Hepatocyte (in vitro differentiated cells): ENCODE measurements at regions not wholly inside any gene's neighbourhood (a gene's known extent, or its start where the extent isn't known, plus 50 kb on each side); places are given as distances from the start of the nearest gene placed in this dataset.

Experiments
- DNase-seq: peaks from one replicate; pipeline ENCODE4 v3.0.0-alpha.2; 2016; ENCODE audit warnings: low spot score
- H2AFZ ChIP-seq: fragments of 200-600 bp; sonication (generic); 2 replicates; pipeline ENCODE4 v1.6.0; 2016; ENCODE audit warnings: antibody characterized with exemption, mild to moderate bottlenecking
- H3K27ac ChIP-seq: fragments of 200-600 bp; sonication (generic); 2 replicates; pipeline ENCODE4 v1.5.1; 2016; ENCODE audit warnings: mild to moderate bottlenecking
- H3K27me3 ChIP-seq: fragments of 200-600 bp; sonication (generic); 2 replicates; pipeline ENCODE4 v1.6.1; 2016
- H3K36me3 ChIP-seq: fragments of 200-600 bp; sonication (generic); replicated peaks from 2 replicates; pipeline ENCODE4 v1.5.1; 2016; ENCODE audit warnings: low read depth; ENCODE audit not compliant: insufficient read depth
- H3K4me1 ChIP-seq: fragments of 200-600 bp; sonication (generic); 2 replicates; pipeline ENCODE4 v1.5.1; 2016; ENCODE audit warnings: mild to moderate bottlenecking, moderate library complexity; ENCODE audit not compliant: insufficient read depth
- H3K4me2 ChIP-seq: fragments of 200-600 bp; sonication (generic); 2 replicates; pipeline ENCODE4 v1.6.0; 2016
- H3K4me3 ChIP-seq: fragments of 200-600 bp; sonication (generic); 2 replicates; pipeline ENCODE4 v1.5.1; 2016; ENCODE audit warnings: mild to moderate bottlenecking
- H3K79me2 ChIP-seq: fragments of 200-600 bp; sonication (generic); 2 replicates; pipeline ENCODE4 v1.6.0; 2017; ENCODE audit warnings: mild to moderate bottlenecking
- H3K9me2 ChIP-seq: fragments of 200-600 bp; sonication (generic); replicated peaks from 2 replicates; pipeline ENCODE4 v1.6.0; 2017; ENCODE audit warnings: mild to moderate bottlenecking; ENCODE audit not compliant: insufficient read depth
- H3K9me3 ChIP-seq: fragments of 200-600 bp; sonication (generic); 2 replicates; pipeline ENCODE4 v1.5.1; 2016; ENCODE audit warnings: low read depth, mild to moderate bottlenecking
- H4K20me1 ChIP-seq: fragments of 200-600 bp; sonication (generic); 2 replicates; pipeline ENCODE4 v1.6.0; 2016; ENCODE audit warnings: mild to moderate bottlenecking; ENCODE audit not compliant: insufficient read depth, poor library complexity, severe bottlenecking
- CTCF ChIP-seq: fragments of 200-600 bp; sonication (generic); IDR thresholded peaks from 2 replicates; pipeline ENCODE4 v1.5.1; 2016; ENCODE audit warnings: antibody characterized with exemption, mild to moderate bottlenecking; ENCODE audit not compliant: poor library complexity
- EZH2 ChIP-seq: fragments of 200-600 bp; sonication (generic); IDR thresholded peaks from 2 replicates; pipeline ENCODE4 v1.6.1; 2016; ENCODE audit warnings: antibody characterized with exemption, mild to moderate bottlenecking, borderline replicate concordance
- EZH2phosphoT487 ChIP-seq: fragments of 200-600 bp; sonication (generic); IDR thresholded peaks from one replicate; pipeline ENCODE4 v1.6.1; 2018; ENCODE audit warnings: antibody characterized with exemption, mild to moderate bottlenecking, low read depth, moderate library complexity; ENCODE audit not compliant: unreplicated experiment, severe bottlenecking
- WGBS: methylation state at CpG from one replicate; pipeline ENCODE4 v1.1.6; 2016; ENCODE audit warnings: low lambda C conversion rate; ENCODE audit errors: missing lambda C conversion rate; 5-methylcytosine and 5-hydroxymethylcytosine counted together

GRCh38 chr1:209267968-209268367 is 315.5 kb upstream of the CAMK1G start:
- Histone ChIP-seq H3K4me2 (no peak overlapping the region), H3K4me3 (no peak overlapping the region), H4K20me1 (no peaks in the 10 kb centered on the region), H3K9me2 (no peaks in the 10 kb centered on the region), H3K79me2 (no peaks in the 10 kb centered on the region), H3K27me3 (no peaks in the 10 kb centered on the region), H2AFZ (no peak overlapping the region), H3K27ac (no peak overlapping the region), H3K4me1 (peaks cover 11% of the 10 kb centered on the region), H3K9me3 (no peaks in the 10 kb centered on the region), H3K36me3 (no peaks in the 10 kb centered on the region)
- no peak for DNase-seq
- no peak for TF ChIP-seq EZH2phosphoT487
- no peak for TF ChIP-seq CTCF
- TF ChIP-seq EZH2: no peak
- WGBS: 76% methylated on average over 2 of the region's 2 CpGs

- Histone ChIP-seq H2AFZ (no peak overlapping the region), H3K27ac (no peak overlapping the region), H3K4me3 (no peak overlapping the region), H4K20me1 (no peaks in the 10 kb centered on the region), H3K4me1 (peaks cover 11% of the 10 kb centered on the region), H3K27me3 (no peaks in the 10 kb centered on the region), H3K79me2 (no peaks in the 10 kb centered on the region), H3K9me3 (no peaks in the 10 kb centered on the region), H3K36me3 (no peaks in the 10 kb centered on the region), H3K4me2 (no peak overlapping the region), H3K9me2 (no peaks in the 10 kb centered on the region)
- 67% methylated on average over 1 of the region's 1 CpG for WGBS
- TF ChIP-seq EZH2phosphoT487 (no peak), CTCF (no peak), EZH2 (no peak)
- DNase-seq: no peak
Measured at GRCh38 chr1:209268479-209268878, 315.0 kb upstream of the CAMK1G start.

GRCh38 chr1:209276321-209276720 is 307.2 kb upstream of the CAMK1G start:
- 84% methylated on average over 3 of the region's 3 CpGs for WGBS
- Histone ChIP-seq H3K4me2 (no peak overlapping the region), H3K27ac (no peak overlapping the region), H3K4me1 (no peaks in the 10 kb centered on the region), H3K4me3 (no peak overlapping the region), H4K20me1 (no peaks in the 10 kb centered on the region), H3K79me2 (no peaks in the 10 kb centered on the region), H3K9me2 (no peaks in the 10 kb centered on the region), H3K9me3 (no peaks in the 10 kb centered on the region), H3K36me3 (no peaks in the 10 kb centered on the region), H2AFZ (no peak overlapping the region), H3K27me3 (no peaks in the 10 kb centered on the region)
- no peak for DNase-seq
- no peak for TF ChIP-seq CTCF
- no peak for TF ChIP-seq EZH2
- TF ChIP-seq EZH2phosphoT487: no peak

- Histone ChIP-seq H4K20me1 (no peaks in the 10 kb centered on the region), H3K79me2 (no peaks in the 10 kb centered on the region), H3K4me2 (no peak overlapping the region), H3K4me3 (no peak overlapping the region), H2AFZ (no peak overlapping the region), H3K36me3 (no peaks in the 10 kb centered on the region), H3K27me3 (no peaks in the 10 kb centered on the region), H3K27ac (no peak overlapping the region), H3K9me2 (no peaks in the 10 kb centered on the region), H3K9me3 (no peaks in the 10 kb centered on the region), H3K4me1 (no peaks in the 10 kb centered on the region)
- TF ChIP-seq EZH2: no peak
- TF ChIP-seq CTCF: no peak
- TF ChIP-seq EZH2phosphoT487: no peak
- no peak for DNase-seq
- WGBS: 85% methylated on average over 1 of the region's 1 CpG
Measured at GRCh38 chr1:209277662-209278061, 305.9 kb upstream of the CAMK1G start.
